ENCODE measurements at regions not wholly inside any gene's neighbourhood (a gene's known extent, or its start where the extent isn't known, plus 50 kb on each side); places are given as distances from the start of the nearest gene placed in this dataset.
"Not testable (repeated sequence)": the region's sequence is repeated elsewhere in the genome, so short reads cannot be mapped to it uniquely, and the experiment has no call there.

- H3K14ac ChIP-seq (ENCODE audit: low read length); H2AFZ ChIP-seq (ENCODE audit: insufficient read depth, low read length, poor library complexity); H3K4me2 ChIP-seq (ENCODE audit: low read length); H3K4me3 ChIP-seq (ENCODE audit: low read depth, low read length); H4K12ac ChIP-seq (ENCODE audit: low read depth, low read length); H3K9me3 ChIP-seq (ENCODE audit: insufficient read depth, low read depth, low read length); H3K4me1 ChIP-seq (ENCODE audit: control insufficient read depth in 1 of 2, insufficient read depth in 2 of 2, low read length in 2 of 2); H3K36me3 ChIP-seq (ENCODE audit: control insufficient read depth in 1 of 2, insufficient read depth in 2 of 2, low read length in 2 of 2); H4K91ac ChIP-seq (ENCODE audit: low read depth, low read length); H2BK5ac ChIP-seq (ENCODE audit: low read depth, low read length, poor library complexity); H2BK12ac ChIP-seq (ENCODE audit: low read length); H3K9ac ChIP-seq (ENCODE audit: low read length); H3K79me2 ChIP-seq (ENCODE audit: control insufficient read depth, insufficient read depth, low read length, poor library complexity); H3K23ac ChIP-seq (ENCODE audit: low read length); H3K18ac ChIP-seq (ENCODE audit: low read length); H2BK120ac ChIP-seq (ENCODE audit: insufficient read depth, low read length, poor library complexity); H4K8ac ChIP-seq (ENCODE audit: low read depth, low read length); H3K79me1 ChIP-seq (ENCODE audit: low read length); DNase-seq; H3K27ac ChIP-seq (ENCODE audit: low read depth, low read length); H3K4ac ChIP-seq (ENCODE audit: low read depth, low read length); H3K27me3 ChIP-seq (ENCODE audit: insufficient read depth, low read length); H2AK5ac ChIP-seq (ENCODE audit: low read length): not testable (repeated sequence)
- no CpG with 5 or more reads among the region's 4 CpGs for WGBS (ENCODE audit: extremely low coverage, insufficient coverage, insufficient read length)
These were observed 332.9 kb upstream of the ID2 start for GRCh38 chr2:8348911-8349310.

- Histone ChIP-seq H3K23ac (ENCODE audit: low read length) (no peak overlapping the region), H4K12ac (ENCODE audit: low read depth, low read length) (no peak overlapping the region), H3K9ac (ENCODE audit: low read length) (no peak overlapping the region), H2AFZ (ENCODE audit: insufficient read depth, low read length, poor library complexity) (no peak overlapping the region), H3K4ac (ENCODE audit: low read depth, low read length) (no peak overlapping the region), H3K79me2 (ENCODE audit: control insufficient read depth, insufficient read depth, low read length, poor library complexity) (no peaks in the 10 kb centered on the region), H4K91ac (ENCODE audit: low read depth, low read length) (no peak overlapping the region), H4K8ac (ENCODE audit: low read depth, low read length) (no peak overlapping the region), H3K36me3 (ENCODE audit: control insufficient read depth in 1 of 2, insufficient read depth in 2 of 2, low read length in 2 of 2) (peaks cover 0 to 2% of the 10 kb centered on the region in 2 experiments), H3K27me3 (ENCODE audit: insufficient read depth, low read length) (no peaks in the 10 kb centered on the region), H2BK120ac (ENCODE audit: insufficient read depth, low read length, poor library complexity) (no peak overlapping the region), H3K4me2 (ENCODE audit: low read length) (no peak overlapping the region), H3K4me3 (ENCODE audit: low read depth, low read length) (no peak overlapping the region), H2AK5ac (ENCODE audit: low read length) (no peak overlapping the region), H3K18ac (ENCODE audit: low read length) (no peak overlapping the region), H3K27ac (ENCODE audit: low read depth, low read length) (no peak overlapping the region), H3K4me1 (ENCODE audit: control insufficient read depth in 1 of 2, insufficient read depth in 2 of 2, low read length in 2 of 2) (no peaks in the 10 kb centered on the region), H2BK12ac (ENCODE audit: low read length) (no peak overlapping the region), H2BK5ac (ENCODE audit: low read depth, low read length, poor library complexity) (no peak overlapping the region), H3K79me1 (ENCODE audit: low read length) (no peaks in the 10 kb centered on the region), H3K14ac (ENCODE audit: low read length) (no peak overlapping the region), H3K9me3 (ENCODE audit: insufficient read depth, low read depth, low read length) (no peaks in the 10 kb centered on the region)
- DNase-seq, result peak in 1 of 2 donors; percentile 13
- WGBS (ENCODE audit: extremely low coverage, insufficient coverage, insufficient read length), result no CpG with 5 or more reads among the region's 4 CpGs
These were observed 329.6 kb upstream of the ID2 start for GRCh38 chr2:8352296-8352695.

GRCh38 chr2:8352989-8353388 lies 328.9 kb upstream of the ID2 start:
- no peak overlapping the region for H4K12ac ChIP-seq (ENCODE audit: low read depth, low read length)
- H2BK12ac ChIP-seq (ENCODE audit: low read length), result no peak overlapping the region
- H3K18ac ChIP-seq (ENCODE audit: low read length), result no peak overlapping the region
- H4K91ac ChIP-seq (ENCODE audit: low read depth, low read length), result no peak overlapping the region
- H3K9ac ChIP-seq (ENCODE audit: low read length), result no peak overlapping the region
- no peaks in the 10 kb centered on the region for H3K4me1 ChIP-seq (ENCODE audit: control insufficient read depth in 1 of 2, insufficient read depth in 2 of 2, low read length in 2 of 2)
- no peak overlapping the region for H4K8ac ChIP-seq (ENCODE audit: low read depth, low read length)
- WGBS (ENCODE audit: extremely low coverage, insufficient coverage, insufficient read length), result no CpG with 5 or more reads among the region's 1 CpG
- no peak overlapping the region for H2AFZ ChIP-seq (ENCODE audit: insufficient read depth, low read length, poor library complexity)
- H2AK5ac ChIP-seq (ENCODE audit: low read length), result no peak overlapping the region
- no peak overlapping the region for H3K27ac ChIP-seq (ENCODE audit: low read depth, low read length)
- no peak overlapping the region for H3K4ac ChIP-seq (ENCODE audit: low read depth, low read length)
- H3K36me3 ChIP-seq (ENCODE audit: control insufficient read depth in 1 of 2, insufficient read depth in 2 of 2, low read length in 2 of 2), result peaks cover 0 to 2% of the 10 kb centered on the region in 2 experiments
- H3K23ac ChIP-seq (ENCODE audit: low read length), result no peak overlapping the region
- no peaks in the 10 kb centered on the region for H3K79me2 ChIP-seq (ENCODE audit: control insufficient read depth, insufficient read depth, low read length, poor library complexity)
- no peak overlapping the region for H2BK5ac ChIP-seq (ENCODE audit: low read depth, low read length, poor library complexity)
- DNase-seq, result no peak
- H3K79me1 ChIP-seq (ENCODE audit: low read length), result no peaks in the 10 kb centered on the region
- no peaks in the 10 kb centered on the region for H3K27me3 ChIP-seq (ENCODE audit: insufficient read depth, low read length)
- no peak overlapping the region for H2BK120ac ChIP-seq (ENCODE audit: insufficient read depth, low read length, poor library complexity)
- H3K4me3 ChIP-seq (ENCODE audit: low read depth, low read length), result no peak overlapping the region
- H3K4me2 ChIP-seq (ENCODE audit: low read length), result no peak overlapping the region
- no peak overlapping the region for H3K14ac ChIP-seq (ENCODE audit: low read length)
- H3K9me3 ChIP-seq (ENCODE audit: insufficient read depth, low read depth, low read length), result no peaks in the 10 kb centered on the region

- WGBS (ENCODE audit: extremely low coverage, insufficient coverage, insufficient read length), result no CpG with 5 or more reads among the region's 7 CpGs
- Histone ChIP-seq H3K36me3 (ENCODE audit: control insufficient read depth in 1 of 2, insufficient read depth in 2 of 2, low read length in 2 of 2) (peaks cover 0 to 2% of the 10 kb centered on the region in 2 experiments), H3K4me3 (ENCODE audit: low read depth, low read length) (no peak overlapping the region)
These were observed 326.6 kb upstream of the ID2 start for GRCh38 chr2:8355102-8355859.

More at GRCh38 chr2:8355102-8355859, 326.6 kb upstream of the ID2 start:
- Histone ChIP-seq H4K91ac (ENCODE audit: low read depth, low read length) (no peak overlapping the region), H3K4ac (ENCODE audit: low read depth, low read length) (no peak overlapping the region), H4K8ac (ENCODE audit: low read depth, low read length) (no peak overlapping the region), H2AK5ac (ENCODE audit: low read length) (no peak overlapping the region), H3K4me1 (ENCODE audit: control insufficient read depth in 1 of 2, insufficient read depth in 2 of 2, low read length in 2 of 2) (no peaks in the 10 kb centered on the region), H2AFZ (ENCODE audit: insufficient read depth, low read length, poor library complexity) (no peak overlapping the region), H3K79me2 (ENCODE audit: control insufficient read depth, insufficient read depth, low read length, poor library complexity) (no peaks in the 10 kb centered on the region), H2BK12ac (ENCODE audit: low read length) (no peak overlapping the region), H3K23ac (ENCODE audit: low read length) (no peak overlapping the region), H2BK5ac (ENCODE audit: low read depth, low read length, poor library complexity) (no peak overlapping the region), H2BK120ac (ENCODE audit: insufficient read depth, low read length, poor library complexity) (no peak overlapping the region), H3K4me2 (ENCODE audit: low read length) (no peak overlapping the region), H3K27ac (ENCODE audit: low read depth, low read length) (no peak overlapping the region), H3K27me3 (ENCODE audit: insufficient read depth, low read length) (no peaks in the 10 kb centered on the region), H3K18ac (ENCODE audit: low read length) (no peak overlapping the region), H4K12ac (ENCODE audit: low read depth, low read length) (no peak overlapping the region), H3K9ac (ENCODE audit: low read length) (no peak overlapping the region), H3K9me3 (ENCODE audit: insufficient read depth, low read depth, low read length) (no peaks in the 10 kb centered on the region), H3K79me1 (ENCODE audit: low read length) (no peaks in the 10 kb centered on the region), H3K14ac (ENCODE audit: low read length) (no peak overlapping the region)
- no peak for DNase-seq

Measured in trophoblast cell (in vitro differentiated cells and primary cell).